ENCODE measurements at regions not wholly inside any gene's neighbourhood (a gene's known extent, or its start where the extent isn't known, plus 50 kb on each side); places are given as distances from the start of the nearest gene placed in this dataset.
"Not testable (repeated sequence)": the region's sequence is repeated elsewhere in the genome, so short reads cannot be mapped to it uniquely, and the experiment has no call there.

DNA sequence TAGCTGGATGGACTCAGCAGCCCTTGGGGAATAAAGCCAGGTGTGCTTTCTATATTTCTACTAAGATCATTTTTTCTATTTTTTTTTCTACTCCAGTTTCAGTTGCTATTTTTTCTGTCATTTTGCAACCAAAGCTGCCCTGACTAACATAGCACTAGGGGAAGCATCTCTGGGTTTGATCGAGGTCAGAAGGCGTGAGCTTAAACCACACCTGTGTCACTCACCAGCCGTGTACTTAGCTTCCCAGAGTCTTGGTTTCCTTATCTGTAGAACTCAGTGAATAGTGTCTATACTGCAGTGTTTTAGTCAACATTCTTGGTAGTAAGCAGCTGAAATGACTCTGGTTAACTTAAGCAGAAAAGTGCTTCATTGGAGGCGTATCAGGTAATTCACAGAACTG lies 489.6 kb upstream of the SPRED2 start:
- ATAC-seq = no peak
- H3K27me3 Mint-ChIP-seq (ENCODE audit: low read depth) = no peaks in the 10 kb centered on the region

DNA sequence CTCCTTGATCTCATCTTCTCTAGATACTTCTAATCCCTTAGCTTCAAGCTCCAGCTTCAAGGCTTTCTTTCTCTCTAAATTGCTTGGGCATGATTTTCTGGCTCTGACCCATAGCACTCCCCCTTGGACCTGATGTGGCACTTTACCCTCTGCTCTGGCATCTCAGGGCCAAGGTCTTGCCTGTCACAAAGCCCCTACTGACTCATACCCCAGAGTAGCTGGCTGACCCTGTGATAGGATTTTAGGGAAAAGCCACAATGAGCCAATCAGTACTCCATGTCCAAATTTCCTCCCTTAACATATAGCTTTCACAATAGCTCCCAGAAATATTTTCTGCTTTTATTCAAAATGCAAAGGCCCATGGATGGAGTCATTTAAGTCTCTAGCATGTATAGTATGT lies 488.7 kb upstream of the SPRED2 start:
- DNase-seq (no peak), ATAC-seq (no peak)
- Mint-ChIP-seq H3K27me3 (ENCODE audit: low read depth) (no peaks in the 10 kb centered on the region), H3K36me3 (ENCODE audit: insufficient read depth) (no peaks in the 10 kb centered on the region), H3K4me3 (no peak overlapping the region), H3K9me3 (peaks cover 3% of the 10 kb centered on the region), H3K4me1 (ENCODE audit: low read depth) (no peaks in the 10 kb centered on the region)

More for the DNA sequence above, 489.6 kb upstream of the SPRED2 start:
- DNase-seq = no peak
- H3K9me3 Mint-ChIP-seq = peaks cover 3% of the 10 kb centered on the region
- no peaks in the 10 kb centered on the region for H3K36me3 Mint-ChIP-seq (ENCODE audit: insufficient read depth)
- H3K4me1 Mint-ChIP-seq (ENCODE audit: low read depth) = no peaks in the 10 kb centered on the region
- no peak overlapping the region for H3K4me3 Mint-ChIP-seq

DNA sequence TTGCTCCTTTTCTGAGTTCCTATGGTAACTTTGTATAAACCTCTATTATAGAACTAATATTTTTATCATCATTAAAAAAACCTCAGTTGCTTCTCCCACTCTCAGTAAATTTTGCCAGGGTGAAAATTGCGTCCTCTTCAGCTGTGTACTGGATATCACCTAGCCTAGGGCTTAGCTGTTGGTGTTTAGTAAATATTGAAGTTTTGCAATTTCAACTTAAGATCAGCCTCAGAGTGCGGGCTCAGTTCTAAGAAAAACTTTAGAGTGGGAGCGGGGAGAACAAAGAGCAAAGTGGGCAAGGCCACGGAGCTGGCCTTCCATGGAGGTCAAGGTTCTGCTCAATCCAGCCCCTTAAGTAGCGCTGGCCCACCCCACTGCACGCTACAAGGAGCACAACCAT lies 488.3 kb upstream of the SPRED2 start:
- H3K27me3 Mint-ChIP-seq (ENCODE audit: low read depth) = no peaks in the 10 kb centered on the region
- no peak for DNase-seq
- no peak for ATAC-seq
- H3K9me3 Mint-ChIP-seq = peaks cover 3% of the 10 kb centered on the region
- no peaks in the 10 kb centered on the region for H3K36me3 Mint-ChIP-seq (ENCODE audit: insufficient read depth)
- no peak overlapping the region for H3K4me3 Mint-ChIP-seq
- H3K4me1 Mint-ChIP-seq (ENCODE audit: low read depth) = no peaks in the 10 kb centered on the region

DNA sequence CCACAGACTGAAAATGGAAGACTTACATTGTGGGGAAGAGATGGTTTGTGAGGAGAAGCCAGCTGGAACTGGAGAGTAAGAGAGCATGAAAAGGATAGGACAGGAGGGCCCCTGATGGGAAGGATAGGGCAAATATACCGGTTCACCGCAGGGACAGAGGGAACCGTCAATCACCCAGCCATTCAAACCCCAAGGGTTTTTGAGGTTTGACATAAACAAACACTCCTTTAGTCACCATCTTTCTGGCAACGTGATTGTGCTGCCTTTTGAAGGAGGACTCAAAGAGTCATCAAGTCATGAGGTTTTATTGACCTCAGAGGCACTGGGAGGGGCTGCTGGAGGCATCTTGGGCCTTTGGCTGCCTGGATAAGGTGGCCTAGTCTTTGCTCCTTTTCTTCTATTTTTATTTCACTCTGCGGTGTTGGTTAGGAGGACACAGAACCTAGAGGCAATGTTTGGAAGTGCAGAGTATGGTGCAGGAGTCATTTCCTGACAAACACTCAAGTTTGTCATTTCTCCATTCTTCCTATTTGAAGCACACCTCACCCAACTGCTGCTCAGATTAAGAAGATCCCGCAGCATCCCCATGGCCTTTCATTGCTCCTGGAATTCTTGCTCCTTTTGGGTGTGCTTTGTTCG lies 487.3 kb upstream of the SPRED2 start:
- ATAC-seq (no peak), DNase-seq (no peak)
- Mint-ChIP-seq H3K36me3 (ENCODE audit: insufficient read depth) (no peaks in the 10 kb centered on the region), H3K9me3 (peaks cover 3% of the 10 kb centered on the region), H3K4me1 (ENCODE audit: low read depth) (no peaks in the 10 kb centered on the region), H3K27me3 (ENCODE audit: low read depth) (no peaks in the 10 kb centered on the region), H3K4me3 (no peak overlapping the region)

DNA sequence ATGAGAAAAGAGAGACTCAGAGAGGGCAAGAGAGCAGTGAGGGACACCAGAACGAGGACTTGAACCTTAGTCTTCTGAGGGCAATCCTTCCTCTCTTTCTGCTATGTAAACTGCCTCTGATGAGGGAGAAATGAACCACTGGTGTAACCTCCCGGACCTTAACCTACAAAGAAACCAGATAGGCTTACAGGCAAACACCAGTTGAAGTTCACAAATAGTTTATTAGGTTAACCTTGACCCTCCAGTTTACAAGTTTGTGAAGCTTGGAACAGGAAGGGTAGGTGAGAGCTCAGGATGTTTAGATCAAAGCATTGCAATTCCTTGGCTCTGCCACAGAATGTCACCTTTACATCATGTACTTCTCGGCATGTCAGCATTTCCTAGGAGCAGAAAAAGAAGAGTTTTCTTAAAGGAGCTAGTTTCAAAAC lies 486.4 kb upstream of the SPRED2 start:
- H3K9me3 Mint-ChIP-seq = peaks cover 3% of the 10 kb centered on the region
- no peak overlapping the region for H3K4me3 Mint-ChIP-seq
- H3K27me3 Mint-ChIP-seq (ENCODE audit: low read depth) = no peaks in the 10 kb centered on the region
- no peaks in the 10 kb centered on the region for H3K4me1 Mint-ChIP-seq (ENCODE audit: low read depth)
- H3K36me3 Mint-ChIP-seq (ENCODE audit: insufficient read depth) = no peaks in the 10 kb centered on the region
- DNase-seq = no peak
- no peak for ATAC-seq

DNA sequence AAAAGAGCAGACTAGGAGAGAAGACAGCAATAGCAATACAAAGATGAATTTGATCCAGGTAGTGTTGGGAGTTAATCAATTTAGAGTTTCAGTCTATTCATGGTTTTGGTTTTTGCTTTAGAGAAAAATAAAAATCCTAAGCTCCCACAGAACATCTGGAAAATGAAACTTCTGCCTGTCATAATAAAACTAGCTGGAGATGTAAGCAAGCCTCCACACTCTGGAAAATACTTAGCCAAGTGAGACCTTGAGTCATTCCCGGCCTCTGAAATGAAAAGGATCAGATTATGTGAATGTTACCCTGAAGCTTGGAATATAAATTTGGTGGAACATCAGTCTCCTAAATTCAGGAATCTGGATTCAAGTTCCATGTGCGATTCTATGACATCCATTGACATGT lies 485.6 kb upstream of the SPRED2 start:
- H3K4me1 Mint-ChIP-seq (ENCODE audit: low read depth) = no peaks in the 10 kb centered on the region
- no peak overlapping the region for H3K4me3 Mint-ChIP-seq
- no peak for ATAC-seq
- H3K36me3 Mint-ChIP-seq (ENCODE audit: insufficient read depth) = no peaks in the 10 kb centered on the region
- peaks cover 3% of the 10 kb centered on the region for H3K9me3 Mint-ChIP-seq
- H3K27me3 Mint-ChIP-seq (ENCODE audit: low read depth) = no peaks in the 10 kb centered on the region
- no peak for DNase-seq

DNA sequence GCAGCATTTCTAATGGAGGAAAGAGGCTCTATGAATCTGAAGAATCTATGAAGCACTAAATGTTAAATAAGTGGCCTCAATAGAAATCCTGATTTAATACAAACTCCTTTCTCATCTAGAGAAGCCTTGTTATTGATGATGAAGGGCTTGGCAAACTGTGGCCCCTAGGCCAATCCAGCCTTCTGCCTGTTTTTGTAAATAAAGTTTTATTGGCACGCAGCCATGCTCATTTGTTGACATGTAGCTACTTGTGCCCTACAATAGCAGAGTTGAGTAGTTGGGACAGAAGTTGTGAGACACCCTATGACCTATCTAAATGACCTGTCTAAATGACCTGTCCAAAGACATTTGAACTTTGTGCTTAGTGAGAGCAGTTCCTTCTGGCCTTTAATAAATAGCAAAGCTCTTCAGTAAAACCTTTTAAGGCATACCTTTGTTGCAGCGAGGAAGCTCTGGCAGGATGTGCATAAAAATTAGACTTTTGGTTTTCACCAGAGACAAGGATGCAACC lies 484.4 kb upstream of the SPRED2 start:
- DNase-seq = no peak
- H3K4me1 Mint-ChIP-seq (ENCODE audit: low read depth) = no peaks in the 10 kb centered on the region
- ATAC-seq = no peak
- no peaks in the 10 kb centered on the region for H3K27me3 Mint-ChIP-seq (ENCODE audit: low read depth)
- H3K9me3 Mint-ChIP-seq = peaks cover 3% of the 10 kb centered on the region
- no peaks in the 10 kb centered on the region for H3K36me3 Mint-ChIP-seq (ENCODE audit: insufficient read depth)
- H3K4me3 Mint-ChIP-seq = no peak overlapping the region

DNA sequence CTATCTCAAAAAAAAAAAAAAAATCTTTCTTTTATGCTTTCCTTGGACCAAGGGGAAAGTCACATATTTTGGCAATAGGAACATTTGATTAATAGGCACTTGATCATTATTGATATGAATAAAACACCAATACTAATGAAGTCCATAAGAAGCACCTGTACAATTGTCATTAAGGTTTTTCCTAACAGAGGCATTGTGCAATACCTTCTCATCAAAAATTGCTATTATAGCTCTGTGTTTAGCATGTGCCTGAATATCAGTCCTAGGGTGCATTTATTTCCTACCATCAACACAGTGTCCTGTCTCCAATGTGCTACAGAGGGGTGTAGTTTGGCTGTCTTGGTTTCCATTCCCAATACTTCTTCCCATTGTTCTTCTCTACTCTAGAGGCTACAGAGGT lies 483.8 kb upstream of the SPRED2 start:
- H3K9me3 Mint-ChIP-seq = peaks cover 3% of the 10 kb centered on the region
- ATAC-seq (no peak), DNase-seq (no peak)
- no peaks in the 10 kb centered on the region for H3K27me3 Mint-ChIP-seq (ENCODE audit: low read depth)
- H3K36me3 Mint-ChIP-seq (ENCODE audit: insufficient read depth) = no peaks in the 10 kb centered on the region
- no peaks in the 10 kb centered on the region for H3K4me1 Mint-ChIP-seq (ENCODE audit: low read depth)
- H3K4me3 Mint-ChIP-seq = no peak overlapping the region

DNA sequence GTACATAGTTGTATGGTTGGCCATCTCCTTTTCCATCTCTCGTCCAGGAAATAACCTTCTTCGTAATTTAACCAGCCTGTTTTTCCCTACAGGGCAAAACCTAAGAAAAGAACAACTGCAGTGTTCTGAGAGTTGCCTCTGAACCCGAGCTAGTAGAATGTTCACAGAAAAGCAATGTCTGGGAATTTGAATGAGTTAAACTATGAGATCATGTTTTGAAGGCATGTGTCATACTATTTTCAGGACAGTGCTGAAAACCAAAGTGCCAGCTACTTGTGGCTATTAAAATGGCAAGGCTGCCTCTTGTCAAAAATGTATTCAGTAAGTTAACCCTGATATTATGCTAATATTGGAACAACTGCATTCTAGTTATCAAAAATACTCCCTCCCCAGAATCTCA lies 482.9 kb upstream of the SPRED2 start:
- Mint-ChIP-seq H3K4me3 (no peak overlapping the region), H3K9me3 (peaks cover 3% of the 10 kb centered on the region), H3K27me3 (ENCODE audit: low read depth) (no peaks in the 10 kb centered on the region), H3K36me3 (ENCODE audit: insufficient read depth) (no peaks in the 10 kb centered on the region), H3K4me1 (ENCODE audit: low read depth) (no peaks in the 10 kb centered on the region)
- no peak for ATAC-seq
- DNase-seq = no peak

DNA sequence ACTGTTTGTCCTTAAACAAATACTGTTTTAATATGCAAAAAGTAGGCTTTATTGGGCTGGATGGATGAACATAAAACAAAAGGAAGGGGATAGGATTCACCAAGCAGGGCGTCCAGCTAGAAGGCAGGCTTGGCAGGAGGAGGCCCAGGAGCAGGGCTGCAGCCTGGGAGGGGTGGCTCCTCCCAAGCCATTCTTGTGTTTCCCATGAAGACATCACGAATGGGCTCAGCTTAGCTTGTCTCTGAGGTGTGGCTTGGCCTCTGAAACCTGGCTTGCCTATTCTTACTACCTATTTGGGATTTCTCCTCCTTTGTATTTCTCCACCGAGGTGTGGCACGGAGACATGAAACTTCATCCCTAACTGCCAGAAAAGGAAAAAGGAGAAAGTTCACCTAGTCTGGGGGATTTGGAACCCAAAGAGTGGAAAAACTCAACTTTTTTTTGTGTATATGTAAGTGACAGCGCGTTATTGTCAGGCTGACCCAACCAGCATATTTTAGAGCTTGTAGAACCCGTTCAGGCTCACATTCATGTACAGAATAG lies 481.9 kb upstream of the SPRED2 start:
- DNase-seq (no peak), ATAC-seq (no peak)
- Mint-ChIP-seq H3K4me1 (ENCODE audit: low read depth) (no peaks in the 10 kb centered on the region), H3K27me3 (ENCODE audit: low read depth) (no peaks in the 10 kb centered on the region), H3K4me3 (no peak overlapping the region), H3K36me3 (ENCODE audit: insufficient read depth) (no peaks in the 10 kb centered on the region), H3K9me3 (peaks cover 2% of the 10 kb centered on the region)

DNA sequence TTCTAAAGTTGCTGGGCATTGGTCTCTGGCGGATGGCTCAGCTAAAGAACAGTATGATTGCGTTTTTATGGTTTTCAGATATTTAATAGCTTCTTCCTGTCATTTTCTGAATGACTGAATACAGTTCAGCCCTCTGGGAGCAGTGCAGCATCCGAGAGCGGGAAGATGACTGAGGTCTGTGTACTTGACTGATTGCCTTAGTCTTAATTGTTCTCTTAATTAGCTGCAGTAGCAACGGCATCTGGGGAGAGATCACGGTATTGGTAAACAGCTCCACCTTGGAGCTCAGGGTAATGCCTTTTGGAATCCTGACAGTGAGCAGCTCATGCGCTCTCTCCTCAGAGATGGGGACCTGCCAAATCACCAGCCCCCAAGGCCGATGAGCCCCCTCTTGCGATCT lies 481.4 kb upstream of the SPRED2 start:
- Mint-ChIP-seq H3K4me3 (no peak overlapping the region), H3K4me1 (ENCODE audit: low read depth) (no peaks in the 10 kb centered on the region), H3K9me3 (no peaks in the 10 kb centered on the region), H3K27me3 (ENCODE audit: low read depth) (no peaks in the 10 kb centered on the region), H3K36me3 (ENCODE audit: insufficient read depth) (no peaks in the 10 kb centered on the region)
- DNase-seq (no peak), ATAC-seq (no peak)

DNA sequence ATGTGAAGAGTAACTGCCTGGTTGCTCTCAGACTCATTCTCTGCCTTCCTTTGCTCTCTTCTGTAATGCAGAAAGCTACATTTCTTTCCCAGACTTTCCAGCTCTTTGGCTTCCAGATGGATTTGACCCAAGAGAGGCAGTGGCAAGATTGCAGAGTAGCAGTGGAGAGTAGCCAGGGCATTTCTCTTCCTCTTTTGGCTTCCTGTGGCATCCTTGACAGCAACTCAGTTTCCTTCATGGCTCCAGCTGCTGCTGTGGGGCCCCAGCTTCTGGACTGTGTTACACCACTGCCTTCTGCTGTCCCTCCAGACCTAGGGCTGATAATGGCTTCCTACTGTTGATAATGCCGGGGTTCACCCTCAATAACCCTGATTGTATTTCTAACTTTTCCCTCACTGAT lies 469.4 kb upstream of the SPRED2 start:
- no peaks in the 10 kb centered on the region for H3K27me3 Mint-ChIP-seq (ENCODE audit: low read depth)
- H3K4me1 Mint-ChIP-seq (ENCODE audit: low read depth) = no peaks in the 10 kb centered on the region
- H3K4me3 Mint-ChIP-seq = no peak overlapping the region
- ATAC-seq (no peak), DNase-seq (no peak)
- peaks cover 4% of the 10 kb centered on the region for H3K9me3 Mint-ChIP-seq
- no peaks in the 10 kb centered on the region for H3K36me3 Mint-ChIP-seq (ENCODE audit: insufficient read depth)

DNA sequence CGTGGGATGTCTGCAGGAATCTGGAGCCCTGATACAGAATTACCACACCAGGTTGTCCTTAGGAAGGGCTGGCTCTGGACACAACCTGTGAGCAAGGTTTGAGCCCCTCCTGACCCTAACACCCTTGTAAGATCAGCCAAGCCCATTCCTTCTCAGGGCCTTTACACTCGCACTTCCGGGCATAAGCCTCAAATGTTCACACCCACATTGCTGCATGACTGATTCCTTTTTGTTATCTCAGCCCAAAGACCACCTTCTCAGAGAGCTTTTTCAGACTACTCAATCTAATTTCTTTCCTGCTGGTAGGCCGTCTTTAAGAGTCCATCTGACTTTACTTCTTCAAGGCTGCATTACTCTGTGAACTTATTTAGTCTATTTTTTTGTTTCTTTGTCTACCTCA lies 464.0 kb upstream of the SPRED2 start:
- DNase-seq (no peak), ATAC-seq (no peak)
- H3K27me3 Mint-ChIP-seq (ENCODE audit: low read depth) = no peaks in the 10 kb centered on the region
- H3K4me3 Mint-ChIP-seq = no peak overlapping the region
- no peaks in the 10 kb centered on the region for H3K4me1 Mint-ChIP-seq (ENCODE audit: low read depth)
- H3K36me3 Mint-ChIP-seq (ENCODE audit: insufficient read depth) = no peaks in the 10 kb centered on the region
- peaks cover 10% of the 10 kb centered on the region for H3K9me3 Mint-ChIP-seq

DNA sequence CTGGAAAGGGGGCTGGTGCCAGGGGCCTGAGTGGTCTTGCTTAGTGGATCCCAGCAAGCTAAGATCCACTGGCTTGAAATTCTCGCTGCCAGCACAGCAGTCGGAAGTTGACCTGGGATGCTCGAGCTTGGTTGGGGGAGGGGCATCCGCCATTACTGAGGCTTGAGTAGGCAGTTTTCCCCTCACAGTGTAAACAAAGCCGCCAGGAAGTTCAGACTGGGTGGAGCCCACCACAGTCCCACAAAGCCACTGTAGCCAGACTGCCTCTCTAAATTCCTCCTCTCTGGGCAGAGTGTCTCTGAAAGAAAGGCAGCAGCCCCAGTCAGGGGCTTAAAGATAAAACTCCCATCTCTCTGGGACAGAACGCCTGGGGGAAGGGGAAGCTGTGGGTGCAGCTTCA lies 457.7 kb upstream of the SPRED2 start:
- H3K27me3 Mint-ChIP-seq (ENCODE audit: low read depth); H3K4me1 Mint-ChIP-seq (ENCODE audit: low read depth); ATAC-seq; H3K4me3 Mint-ChIP-seq; H3K36me3 Mint-ChIP-seq (ENCODE audit: insufficient read depth); DNase-seq: not testable (repeated sequence)
- H3K9me3 Mint-ChIP-seq = peaks cover 10% of the 10 kb centered on the region

DNA sequence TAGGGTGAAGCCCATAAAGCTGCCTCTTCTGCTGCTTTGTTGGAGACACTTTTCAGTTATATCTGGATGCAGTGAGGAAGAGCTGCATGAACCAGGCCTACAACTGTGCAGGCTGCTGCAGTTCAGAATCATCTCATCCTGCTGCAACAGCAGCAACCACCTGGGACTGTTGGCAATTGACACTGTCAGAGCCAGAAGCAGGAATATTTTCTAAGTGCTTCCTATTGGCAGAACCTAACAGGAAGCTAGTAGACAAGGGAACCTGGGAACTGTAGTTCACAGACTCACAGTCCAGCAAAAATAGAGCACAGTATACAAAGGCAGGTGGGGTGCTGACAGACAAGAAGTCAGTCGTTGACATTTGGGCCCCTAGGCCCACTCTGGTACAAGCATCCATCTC lies 452.9 kb upstream of the SPRED2 start:
- Mint-ChIP-seq H3K4me3 (no peak overlapping the region), H3K27me3 (ENCODE audit: low read depth) (peaks cover 2% of the 10 kb centered on the region), H3K4me1 (ENCODE audit: low read depth) (no peaks in the 10 kb centered on the region), H3K9me3 (no peaks in the 10 kb centered on the region), H3K36me3 (ENCODE audit: insufficient read depth) (no peaks in the 10 kb centered on the region)
- ATAC-seq = no peak
- DNase-seq = no peak
